ENCODE measurements at regions not wholly inside any gene's neighbourhood (a gene's known extent, or its start where the extent isn't known, plus 50 kb on each side); places are given as distances from the start of the nearest gene placed in this dataset.

GRCh38 chr4:81626851-81627250, 155.1 kb upstream of the RASGEF1B start:
- TF ChIP-seq, protein P1, sequence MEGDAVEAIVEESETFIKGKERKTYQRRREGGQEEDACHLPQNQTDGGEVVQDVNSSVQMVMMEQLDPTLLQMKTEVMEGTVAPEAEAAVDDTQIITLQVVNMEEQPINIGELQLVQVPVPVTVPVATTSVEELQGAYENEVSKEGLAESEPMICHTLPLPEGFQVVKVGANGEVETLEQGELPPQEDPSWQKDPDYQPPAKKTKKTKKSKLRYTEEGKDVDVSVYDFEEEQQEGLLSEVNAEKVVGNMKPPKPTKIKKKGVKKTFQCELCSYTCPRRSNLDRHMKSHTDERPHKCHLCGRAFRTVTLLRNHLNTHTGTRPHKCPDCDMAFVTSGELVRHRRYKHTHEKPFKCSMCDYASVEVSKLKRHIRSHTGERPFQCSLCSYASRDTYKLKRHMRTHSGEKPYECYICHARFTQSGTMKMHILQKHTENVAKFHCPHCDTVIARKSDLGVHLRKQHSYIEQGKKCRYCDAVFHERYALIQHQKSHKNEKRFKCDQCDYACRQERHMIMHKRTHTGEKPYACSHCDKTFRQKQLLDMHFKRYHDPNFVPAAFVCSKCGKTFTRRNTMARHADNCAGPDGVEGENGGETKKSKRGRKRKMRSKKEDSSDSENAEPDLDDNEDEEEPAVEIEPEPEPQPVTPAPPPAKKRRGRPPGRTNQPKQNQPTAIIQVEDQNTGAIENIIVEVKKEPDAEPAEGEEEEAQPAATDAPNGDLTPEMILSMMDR (IDR thresholded peaks at IDR 0.05), result no peak

- TF ChIP-seq, protein P1 (IDR thresholded peaks at IDR 0.05), result no peak
These were observed 154.0 kb upstream of the RASGEF1B start for GRCh38 chr4:81625422-81626417.

- TF ChIP-seq, protein P1 (IDR thresholded peaks at IDR 0.05), result no peak
These were observed 151.7 kb upstream of the RASGEF1B start for GRCh38 chr4:81623434-81623833.

- TF ChIP-seq, protein P1 (IDR thresholded peaks at IDR 0.05), result no peak
These were observed 150.9 kb upstream of the RASGEF1B start for GRCh38 chr4:81622474-81623184.

- TF ChIP-seq, protein P1 (IDR thresholded peaks at IDR 0.05), result no peak
These were observed 150.3 kb upstream of the RASGEF1B start for GRCh38 chr4:81622028-81622427.

GRCh38 chr4:81621490-81621889, 149.8 kb upstream of the RASGEF1B start:
- TF ChIP-seq, protein P1 (IDR thresholded peaks at IDR 0.05), result no peak

- TF ChIP-seq, protein P1 (IDR thresholded peaks at IDR 0.05), result no peak
These were observed 148.7 kb upstream of the RASGEF1B start for GRCh38 chr4:81620442-81620841.
